SIG-M5 treated with dmso at 0.1 percent for 504 hours (cell line): ENCODE measurements at regions not wholly inside any gene's neighbourhood (a gene's known extent, or its start where the extent isn't known, plus 50 kb on each side); places are given as distances from the start of the nearest gene placed in this dataset.
"Not testable (repeated sequence)": the region's sequence is repeated elsewhere in the genome, so short reads cannot be mapped to it uniquely, and the experiment has no call there.

Experiments
- DNase-seq: peaks from one replicate; lab custom pipeline; 2025; ENCODE audit not compliant: unreplicated experiment; lab: John Stamatoyannopoulos, UW

GRCh38 chr7:136263112-136263860, 286.1 kb upstream of the MTPN start:
- not testable (repeated sequence) for DNase-seq

GRCh38 chr7:136260591-136260990, 283.4 kb upstream of the MTPN start:
- not testable (repeated sequence) for DNase-seq

GRCh38 chr7:136259074-136259473, 281.9 kb upstream of the MTPN start:
- no peak for DNase-seq

GRCh38 chr7:136256491-136256890, 279.3 kb upstream of the MTPN start:
- DNase-seq: no peak

- no peak for DNase-seq
These were observed 277.0 kb upstream of the MTPN start for GRCh38 chr7:136254148-136254547.

- DNase-seq: no peak
These were observed 274.7 kb upstream of the MTPN start for GRCh38 chr7:136251826-136252225.

GRCh38 chr7:136247211-136247610, 270.1 kb upstream of the MTPN start:
- DNase-seq: no peak

- no peak for DNase-seq
These were observed 268.3 kb upstream of the MTPN start for GRCh38 chr7:136245327-136246004.

GRCh38 chr7:136234040-136234439, 256.9 kb upstream of the MTPN start:
- DNase-seq: no peak

- DNase-seq: no peak
These were observed 253.1 kb upstream of the MTPN start for GRCh38 chr7:136230210-136230609.

GRCh38 chr7:136229790-136230189, 252.6 kb upstream of the MTPN start:
- no peak for DNase-seq

- DNase-seq: no peak
These were observed 251.0 kb upstream of the MTPN start for GRCh38 chr7:136228171-136228570.

GRCh38 chr7:136214356-136214755, 237.2 kb upstream of the MTPN start:
- DNase-seq: no peak

- DNase-seq: no peak
These were observed 235.9 kb upstream of the MTPN start for GRCh38 chr7:136213012-136213411.

GRCh38 chr7:136210664-136211063, 233.5 kb upstream of the MTPN start:
- DNase-seq: no peak

- DNase-seq: no peak
These were observed 232.9 kb upstream of the MTPN start for GRCh38 chr7:136210079-136210478.

GRCh38 chr7:136205956-136206355, 228.8 kb upstream of the MTPN start:
- no peak for DNase-seq

GRCh38 chr7:136198168-136198567, 221.0 kb upstream of the MTPN start:
- no peak for DNase-seq

GRCh38 chr7:136194878-136195277, 217.7 kb upstream of the MTPN start:
- no peak for DNase-seq

- no peak for DNase-seq
These were observed 216.8 kb upstream of the MTPN start for GRCh38 chr7:136193940-136194339.

GRCh38 chr7:136189506-136189998, 212.4 kb upstream of the MTPN start:
- DNase-seq: no peak

- DNase-seq: no peak
These were observed 209.1 kb upstream of the MTPN start for GRCh38 chr7:136186281-136186680.
